ENCODE measurements at regions not wholly inside any gene's neighbourhood (a gene's known extent, or its start where the extent isn't known, plus 50 kb on each side); places are given as distances from the start of the nearest gene placed in this dataset.

GRCh38 chr2:120401275-120402066 is 55.5 kb downstream of the INHBB start:
- H4K20me1 ChIP-seq (ENCODE audit: insufficient read depth, poor library complexity, severe bottlenecking) = no peaks in the 10 kb centered on the region
- H3K36me3 ChIP-seq (replicated peaks; ENCODE audit: insufficient read depth, low read depth) = no peaks in the 10 kb centered on the region
- no peaks in the 10 kb centered on the region for H3K9me3 ChIP-seq (ENCODE audit: low read depth)
- no peak overlapping the region for H3K4me3 ChIP-seq
- H3K4me1 ChIP-seq (ENCODE audit: insufficient read depth) = peaks cover 7% of the 10 kb centered on the region
- no peaks in the 10 kb centered on the region for H3K27me3 ChIP-seq
- WGBS (ENCODE audit: low lambda C conversion rate, missing lambda C conversion rate) = 90% methylated on average over 8 of the region's 8 CpGs
- H3K27ac ChIP-seq = no peak overlapping the region
- H3K79me2 ChIP-seq = no peaks in the 10 kb centered on the region
- H2AFZ ChIP-seq = no peak overlapping the region
- H3K4me2 ChIP-seq = no peak overlapping the region
- no peaks in the 10 kb centered on the region for H3K9me2 ChIP-seq (replicated peaks; ENCODE audit: insufficient read depth)
- TF ChIP-seq CTCF (IDR thresholded peaks at IDR 0.05; ENCODE audit: poor library complexity) = no peak
- TF ChIP-seq EZH2phosphoT487 (IDR thresholded peaks at IDR 0.05; ENCODE audit: low read depth, severe bottlenecking, unreplicated experiment) = no peak
- TF ChIP-seq EZH2 (IDR thresholded peaks at IDR 0.05; ENCODE audit: borderline replicate concordance) = no peak
- DNase-seq (ENCODE audit: low spot score) = no peak

GRCh38 chr2:120402067-120402433 is 56.1 kb downstream of the INHBB start:
- WGBS (ENCODE audit: low lambda C conversion rate, missing lambda C conversion rate) = 82% methylated on average over 5 of the region's 5 CpGs
- Histone ChIP-seq H3K27ac (no peak overlapping the region), H3K27me3 (no peaks in the 10 kb centered on the region), H3K79me2 (no peaks in the 10 kb centered on the region), H3K36me3 (replicated peaks; ENCODE audit: insufficient read depth, low read depth) (no peaks in the 10 kb centered on the region), H3K4me1 (ENCODE audit: insufficient read depth) (peaks cover 7% of the 10 kb centered on the region), H2AFZ (no peak overlapping the region), H3K9me3 (ENCODE audit: low read depth) (no peaks in the 10 kb centered on the region), H4K20me1 (ENCODE audit: insufficient read depth, poor library complexity, severe bottlenecking) (no peaks in the 10 kb centered on the region), H3K4me3 (no peak overlapping the region), H3K9me2 (replicated peaks; ENCODE audit: insufficient read depth) (no peaks in the 10 kb centered on the region), H3K4me2 (no peak overlapping the region)
- no peak for DNase-seq (ENCODE audit: low spot score)
- no peak for TF ChIP-seq EZH2phosphoT487 (IDR thresholded peaks at IDR 0.05; ENCODE audit: low read depth, severe bottlenecking, unreplicated experiment)
- TF ChIP-seq EZH2 (IDR thresholded peaks at IDR 0.05; ENCODE audit: borderline replicate concordance) = no peak
- TF ChIP-seq CTCF (IDR thresholded peaks at IDR 0.05; ENCODE audit: poor library complexity) = no peak

GRCh38 chr2:120402508-120402907 is 56.6 kb downstream of the INHBB start:
- TF ChIP-seq EZH2phosphoT487 (IDR thresholded peaks at IDR 0.05; ENCODE audit: low read depth, severe bottlenecking, unreplicated experiment) = no peak
- no peak for TF ChIP-seq EZH2 (IDR thresholded peaks at IDR 0.05; ENCODE audit: borderline replicate concordance)
- no peak for TF ChIP-seq CTCF (IDR thresholded peaks at IDR 0.05; ENCODE audit: poor library complexity)
- H3K4me2 ChIP-seq = no peak overlapping the region

More at GRCh38 chr2:120402508-120402907, 56.6 kb downstream of the INHBB start:
- H4K20me1 ChIP-seq (ENCODE audit: insufficient read depth, poor library complexity, severe bottlenecking) = no peaks in the 10 kb centered on the region
- no peak overlapping the region for H3K27ac ChIP-seq
- no peaks in the 10 kb centered on the region for H3K36me3 ChIP-seq (replicated peaks; ENCODE audit: insufficient read depth, low read depth)
- H3K79me2 ChIP-seq = no peaks in the 10 kb centered on the region
- H3K9me3 ChIP-seq (ENCODE audit: low read depth) = no peaks in the 10 kb centered on the region
- no peaks in the 10 kb centered on the region for H3K9me2 ChIP-seq (replicated peaks; ENCODE audit: insufficient read depth)
- 93% methylated on average over 6 of the region's 6 CpGs for WGBS (ENCODE audit: low lambda C conversion rate, missing lambda C conversion rate)
- no peak for DNase-seq (ENCODE audit: low spot score)
- no peak overlapping the region for H2AFZ ChIP-seq
- no peaks in the 10 kb centered on the region for H3K27me3 ChIP-seq
- peaks cover 7% of the 10 kb centered on the region for H3K4me1 ChIP-seq (ENCODE audit: insufficient read depth)
- H3K4me3 ChIP-seq = no peak overlapping the region

All from hepatocyte (in vitro differentiated cells).